Activated CD8-positive, alpha-beta T cell treated with anti-CD3 and anti-CD28 coated beads, Interleukin-2, amount 10 ng/mL, durations not matched to agents 7 days and 5 days (primary cell): ENCODE measurements at regions not wholly inside any gene's neighbourhood (a gene's known extent, or its start where the extent isn't known, plus 50 kb on each side); places are given as distances from the start of the nearest gene placed in this dataset.

Experiments used
- ATAC-seq: fragments of 150-1000 bp; cut with Tn5 transposase; one replicate; pipeline ENCODE4 v1.10.0; 2021; ENCODE audit warnings: moderate library complexity
- CTCF ChIA-PET: fragments of 350-600 bp; sonication (Branson Sonifier 250); formaldehyde crosslinking; loops from one replicate; lab custom pipeline; 2021; ENCODE audit warnings: antibody characterized with exemption; lab: Charles Lee
- POLR2A ChIA-PET: fragments of 350-600 bp; sonication (Branson Sonifier 250); formaldehyde crosslinking; loops from one replicate; lab custom pipeline; 2021; ENCODE audit warnings: antibody characterized with exemption; lab: Charles Lee
- DNase-seq: peaks from one replicate; pipeline ENCODE4 v3.0.0-alpha.2; 2020
- H3K27ac Mint-ChIP-seq: one replicate; pipeline ENCODE4 v1.8.0; 2021; ENCODE audit warnings: mild to moderate bottlenecking, mixed read lengths
- H3K27me3 Mint-ChIP-seq: one replicate; pipeline ENCODE4 v1.8.0; 2021; ENCODE audit warnings: low read depth, mixed read lengths
- H3K36me3 Mint-ChIP-seq: one replicate; pipeline ENCODE4 v1.8.0; 2021; ENCODE audit warnings: low read depth, mixed read lengths
- H3K4me1 Mint-ChIP-seq: one replicate; pipeline ENCODE4 v1.8.0; 2021; ENCODE audit warnings: low read depth, mixed read lengths
- H3K4me3 Mint-ChIP-seq: one replicate; pipeline ENCODE4 v1.8.0; 2021; ENCODE audit warnings: mild to moderate bottlenecking, mixed read lengths
- H3K9me3 Mint-ChIP-seq: one replicate; pipeline ENCODE4 v1.8.0; 2022; ENCODE audit warnings: mixed read lengths; ENCODE audit not compliant: insufficient read depth

DNA sequence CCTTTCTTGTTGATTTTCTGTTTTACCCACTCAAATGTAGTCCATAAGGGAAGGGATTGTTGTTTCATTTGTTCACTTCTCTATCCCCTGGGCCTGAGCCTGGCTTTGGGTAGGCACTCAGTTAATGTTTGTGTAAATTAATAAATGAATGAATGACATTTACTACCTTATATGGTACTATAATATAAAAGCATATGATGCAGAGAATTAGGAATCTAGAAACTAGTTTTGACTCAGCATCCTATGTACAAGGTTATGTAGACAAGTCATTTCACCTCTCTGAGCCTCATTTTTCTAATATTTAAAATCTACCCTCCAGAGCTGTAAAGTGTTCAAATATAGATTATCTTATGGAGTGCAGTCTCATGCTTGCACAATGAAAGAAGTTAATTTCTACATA lies 68.9 kb upstream of the S1PR1 start:
- DNase-seq, result no peak
- H3K27me3 Mint-ChIP-seq, result no peaks in the 10 kb centered on the region
- peaks cover 2% of the 10 kb centered on the region for H3K36me3 Mint-ChIP-seq
- H3K4me1 Mint-ChIP-seq, result peaks cover 14% of the 10 kb centered on the region
- H3K4me3 Mint-ChIP-seq, result no peak overlapping the region
- ChIA-PET POLR2A (interaction anchor here (0.5 kb wide), 1 partner anchor 10 kb away, joined by 4 read pairs; no protein-coding TSS in a partner anchor), CTCF (no interaction called here)
- no peak for ATAC-seq
- no peaks in the 10 kb centered on the region for H3K9me3 Mint-ChIP-seq
- no peak overlapping the region for H3K27ac Mint-ChIP-seq

DNA sequence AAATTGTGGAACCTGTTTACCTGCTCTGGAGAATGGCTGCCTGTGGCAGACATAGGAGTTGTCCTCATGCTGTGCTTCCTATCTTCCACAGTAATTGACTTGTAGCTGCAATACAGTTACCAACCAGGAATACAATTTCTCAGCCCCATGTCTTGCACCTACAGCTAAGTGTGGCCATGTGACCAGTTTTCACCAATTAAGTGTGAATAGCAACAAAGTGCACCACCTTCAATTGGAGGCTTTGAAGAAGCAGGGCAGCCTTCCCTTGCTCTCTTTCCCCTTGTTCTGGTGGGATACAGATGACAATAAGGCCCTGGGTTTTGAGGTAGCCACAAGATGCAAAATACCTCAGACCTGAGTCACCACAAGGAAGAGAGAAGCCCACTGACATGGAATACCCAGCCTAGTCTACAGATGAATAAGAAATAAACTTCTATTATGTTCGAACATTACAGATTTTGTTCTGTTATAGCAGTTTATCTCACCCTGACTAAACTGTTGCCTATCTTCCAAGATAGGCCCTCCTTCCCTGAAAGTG lies 70.2 kb upstream of the S1PR1 start:
- Mint-ChIP-seq H3K27ac (no peak overlapping the region), H3K27me3 (no peaks in the 10 kb centered on the region), H3K4me1 (peaks cover 14% of the 10 kb centered on the region), H3K9me3 (no peaks in the 10 kb centered on the region), H3K36me3 (peaks cover 2% of the 10 kb centered on the region), H3K4me3 (no peak overlapping the region)
- DNase-seq (no peak), ATAC-seq (no peak)
- POLR2A ChIA-PET, result interaction anchor here (1.2 kb wide), 1 partner anchor 12 kb away, joined by 4 read pairs; no protein-coding TSS in a partner anchor
- CTCF ChIA-PET, result interaction anchor here (1.7 kb wide), 1 partner anchor 122 kb away, joined by 5 read pairs; no protein-coding TSS in a partner anchor

DNA sequence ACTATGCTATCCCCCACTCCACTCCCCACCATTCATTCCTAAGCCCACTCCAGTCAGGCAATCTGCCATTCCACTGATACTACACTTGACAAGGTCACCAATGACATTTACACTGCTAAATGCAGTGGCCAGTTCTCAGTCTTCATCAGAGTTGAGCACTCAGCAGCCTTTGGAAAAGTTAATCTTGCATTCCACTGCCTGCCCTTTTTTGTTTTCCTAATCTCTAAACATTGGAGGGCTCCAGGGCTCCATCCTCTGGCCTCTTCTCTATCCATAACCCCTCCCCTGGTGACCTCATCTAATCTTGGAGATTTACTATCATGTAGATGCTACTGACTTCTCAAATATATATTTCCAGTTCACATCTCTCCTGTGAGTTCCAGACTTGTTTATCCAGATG lies 70.9 kb upstream of the S1PR1 start:
- CTCF ChIA-PET, result interaction anchor here (1.7 kb wide), 1 partner anchor 122 kb away, joined by 5 read pairs; no protein-coding TSS in a partner anchor
- H3K36me3 Mint-ChIP-seq, result peaks cover 2% of the 10 kb centered on the region
- ATAC-seq (no peak), DNase-seq (no peak)
- H3K9me3 Mint-ChIP-seq, result no peaks in the 10 kb centered on the region
- H3K27ac Mint-ChIP-seq, result no peak overlapping the region
- H3K4me1 Mint-ChIP-seq, result peaks cover 14% of the 10 kb centered on the region
- H3K27me3 Mint-ChIP-seq, result no peaks in the 10 kb centered on the region
- POLR2A ChIA-PET, result interaction anchor here (1.2 kb wide), 1 partner anchor 12 kb away, joined by 4 read pairs; no protein-coding TSS in a partner anchor
- no peak overlapping the region for H3K4me3 Mint-ChIP-seq

DNA sequence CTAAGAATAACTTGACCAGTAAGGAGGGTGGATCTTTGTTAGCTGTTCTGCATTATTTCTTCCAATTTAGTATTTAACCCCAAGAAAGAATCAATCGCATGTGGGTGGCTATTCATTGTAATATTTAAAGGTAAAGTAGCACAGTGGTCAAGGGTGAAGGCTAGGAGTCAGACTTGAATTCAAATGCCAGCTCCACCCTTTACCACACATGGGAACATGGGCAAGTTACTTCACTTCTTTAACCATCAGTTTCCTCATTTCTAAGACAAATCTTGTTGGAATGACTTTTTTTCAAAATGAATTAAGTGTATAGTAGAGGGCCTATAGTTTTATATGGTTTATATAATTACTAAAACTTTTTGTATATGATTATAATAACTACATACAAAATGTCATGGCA lies 71.3 kb upstream of the S1PR1 start:
- no peak overlapping the region for H3K4me3 Mint-ChIP-seq
- no peak for ATAC-seq
- peaks cover 2% of the 10 kb centered on the region for H3K36me3 Mint-ChIP-seq
- ChIA-PET POLR2A (interaction anchor here (1.2 kb wide), 1 partner anchor 13 kb away, joined by 4 read pairs; no protein-coding TSS in a partner anchor), CTCF (interaction anchor here (0.7 to 1.7 kb wide), 4 partner anchors 12 to 123 kb away, joined by 3 to 5 read pairs (median 4); no protein-coding TSS in a partner anchor)
- peaks cover 14% of the 10 kb centered on the region for H3K4me1 Mint-ChIP-seq
- H3K27ac Mint-ChIP-seq, result no peak overlapping the region
- no peaks in the 10 kb centered on the region for H3K9me3 Mint-ChIP-seq
- H3K27me3 Mint-ChIP-seq, result no peaks in the 10 kb centered on the region
- no peak for DNase-seq

DNA sequence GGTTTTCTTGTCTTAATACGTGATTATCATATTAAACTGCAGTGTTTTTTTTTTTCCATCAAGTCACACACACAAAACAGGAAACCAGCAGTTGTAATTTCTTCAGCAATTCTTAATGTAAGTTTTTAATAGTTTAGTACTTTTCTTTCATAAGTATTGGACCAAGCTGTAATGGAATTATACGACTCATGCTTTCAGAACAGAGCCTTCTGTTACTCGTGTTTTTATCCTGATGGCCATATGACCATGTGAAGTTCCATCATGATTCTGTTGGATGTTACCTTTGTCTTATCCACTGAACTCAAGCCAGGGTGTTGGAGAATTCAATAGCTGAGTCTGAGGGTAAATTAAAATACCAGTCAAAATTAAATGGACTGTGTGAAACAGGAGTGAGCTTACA lies 72.0 kb upstream of the S1PR1 start:
- no peaks in the 10 kb centered on the region for H3K27me3 Mint-ChIP-seq
- H3K4me1 Mint-ChIP-seq, result peaks cover 14% of the 10 kb centered on the region
- H3K27ac Mint-ChIP-seq, result no peak overlapping the region
- no peak for ATAC-seq
- H3K36me3 Mint-ChIP-seq, result peaks cover 2% of the 10 kb centered on the region
- H3K4me3 Mint-ChIP-seq, result no peak overlapping the region
- DNase-seq, result no peak
- ChIA-PET CTCF (interaction anchor here (0.7 to 1.0 kb wide), 4 partner anchors 11 to 28 kb away, joined by 3 to 5 read pairs (median 3); no protein-coding TSS in a partner anchor), POLR2A (interaction anchor here (1.0 kb wide), 1 partner anchor 77 kb away, joined by 3 read pairs; no protein-coding TSS in a partner anchor)
- no peaks in the 10 kb centered on the region for H3K9me3 Mint-ChIP-seq

DNA sequence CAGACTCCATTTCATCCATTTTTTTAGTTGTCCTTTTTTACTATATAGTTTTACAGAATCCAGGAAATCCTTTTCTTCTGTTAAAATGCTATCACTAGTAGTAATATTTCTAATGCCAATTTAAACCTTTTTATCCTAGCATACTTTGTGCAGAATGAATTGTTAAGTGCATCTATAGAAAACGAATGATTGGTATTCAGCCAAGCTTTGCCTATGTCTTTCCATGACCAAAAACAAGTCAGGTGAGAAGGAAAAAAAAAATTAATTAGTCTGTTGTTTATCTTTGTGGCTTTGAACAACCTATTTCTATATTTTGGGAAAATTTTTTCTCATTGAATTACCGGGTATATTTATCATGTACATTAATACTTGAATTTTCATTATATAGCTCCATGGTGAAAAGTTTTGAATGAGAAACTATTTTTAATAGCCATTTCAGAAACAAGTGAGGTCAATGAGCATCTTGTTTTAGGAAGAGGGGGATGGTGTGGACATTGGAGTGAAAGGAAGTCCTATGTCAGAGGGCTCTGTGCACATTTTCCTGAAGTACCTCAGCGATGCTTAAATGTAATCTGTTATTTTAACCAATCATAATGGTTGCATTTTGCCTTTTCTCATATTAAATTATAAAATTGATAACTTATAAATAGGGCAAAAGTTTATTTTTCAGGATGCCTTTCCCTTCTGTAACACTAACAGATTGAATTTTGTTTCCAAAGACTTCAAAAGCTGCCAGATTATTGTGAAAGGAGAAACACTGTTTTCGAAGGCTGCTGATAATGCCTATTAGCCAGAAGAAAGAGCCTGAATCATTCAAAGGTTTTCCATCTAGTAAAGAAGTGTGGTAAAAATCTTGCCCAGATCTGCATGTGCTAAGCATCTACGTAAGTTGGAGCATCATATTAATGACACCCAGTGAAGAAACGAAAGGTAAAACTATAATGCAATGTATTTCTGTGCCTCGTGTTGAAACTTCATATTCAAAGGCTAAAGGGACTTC lies 73.8 kb upstream of the S1PR1 start:
- POLR2A ChIA-PET, result no interaction called here
- no peak for ATAC-seq
- Mint-ChIP-seq H3K36me3 (peaks cover 2% of the 10 kb centered on the region), H3K4me1 (peaks cover 12% of the 10 kb centered on the region), H3K4me3 (no peak overlapping the region), H3K9me3 (no peaks in the 10 kb centered on the region), H3K27me3 (no peaks in the 10 kb centered on the region), H3K27ac (no peak overlapping the region)
- DNase-seq, result no peak
- CTCF ChIA-PET, result no interaction called here

DNA sequence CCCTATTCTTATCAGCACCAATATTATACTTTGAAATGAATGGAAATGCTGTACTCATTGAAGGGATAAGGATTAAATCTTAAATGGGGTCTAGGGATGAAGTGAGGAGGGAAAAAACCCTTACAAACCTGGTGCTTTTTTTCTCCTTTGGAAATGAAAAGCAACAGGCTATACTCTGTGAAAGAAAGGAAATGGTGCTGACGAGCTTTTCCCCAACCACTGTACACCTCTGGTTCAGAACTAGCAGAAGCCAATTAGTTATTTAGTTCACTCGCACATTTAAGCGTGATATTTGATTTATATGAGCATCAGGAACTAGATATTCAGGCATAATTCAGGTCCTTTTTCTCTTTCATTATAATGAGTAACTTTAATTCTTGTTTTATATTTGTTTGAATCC lies 74.5 kb upstream of the S1PR1 start:
- DNase-seq, result no peak
- ATAC-seq, result no peak
- no peak overlapping the region for H3K4me3 Mint-ChIP-seq
- CTCF ChIA-PET, result no interaction called here
- no peaks in the 10 kb centered on the region for H3K27me3 Mint-ChIP-seq
- no peak overlapping the region for H3K27ac Mint-ChIP-seq
- H3K36me3 Mint-ChIP-seq, result peaks cover 2% of the 10 kb centered on the region
- peaks cover 7% of the 10 kb centered on the region for H3K4me1 Mint-ChIP-seq
- no peaks in the 10 kb centered on the region for H3K9me3 Mint-ChIP-seq
- POLR2A ChIA-PET, result interaction anchor here (0.6 kb wide), 1 partner anchor 35 kb away, joined by 3 read pairs; no protein-coding TSS in a partner anchor

DNA sequence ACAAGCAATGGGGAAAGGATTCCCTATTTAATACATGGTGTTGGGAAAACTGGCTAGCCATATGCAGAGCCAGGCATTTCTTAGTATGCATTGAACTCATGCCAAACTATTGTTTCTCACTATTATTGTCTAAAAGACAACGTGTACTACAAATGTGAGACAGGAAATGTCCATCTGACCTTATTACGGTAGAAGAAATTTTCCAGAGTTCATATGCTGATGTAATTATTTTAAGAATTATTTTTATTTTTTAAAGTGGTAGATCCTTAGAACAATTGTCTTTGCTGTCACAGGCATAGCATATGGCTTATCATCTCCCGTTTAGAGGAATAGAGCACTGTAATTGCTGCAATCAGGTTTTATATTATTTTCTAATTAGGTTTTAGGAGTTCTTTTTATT lies 75.2 kb upstream of the S1PR1 start:
- no peak for ATAC-seq
- no peak for DNase-seq
- ChIA-PET CTCF (no interaction called here), POLR2A (interaction anchor here (0.6 kb wide), 1 partner anchor 34 kb away, joined by 3 read pairs; no protein-coding TSS in a partner anchor)
- Mint-ChIP-seq H3K9me3 (no peaks in the 10 kb centered on the region), H3K27me3 (no peaks in the 10 kb centered on the region), H3K4me1 (peaks cover 5% of the 10 kb centered on the region), H3K4me3 (no peak overlapping the region), H3K36me3 (peaks cover 2% of the 10 kb centered on the region), H3K27ac (no peak overlapping the region)

DNA sequence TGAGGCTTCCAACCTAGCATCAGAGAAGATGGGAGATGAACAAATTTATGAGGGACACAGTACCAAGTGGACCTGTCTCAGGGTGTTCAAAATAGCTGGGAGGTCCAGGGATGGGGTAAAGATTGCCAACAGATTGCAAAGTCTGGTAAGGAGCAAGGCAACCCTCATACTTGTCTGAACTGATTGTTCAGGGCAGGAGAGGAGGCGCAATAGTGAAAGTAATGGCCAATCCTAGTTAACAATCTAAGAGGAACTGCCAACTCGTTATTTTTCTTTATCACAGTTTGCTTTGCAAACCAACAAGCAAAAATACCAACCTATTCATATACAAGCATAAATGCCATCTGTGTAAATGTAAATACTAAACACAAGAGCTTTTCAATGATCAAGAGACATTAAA lies 78.4 kb upstream of the S1PR1 start:
- Mint-ChIP-seq H3K36me3 (no peaks in the 10 kb centered on the region), H3K4me1 (no peaks in the 10 kb centered on the region), H3K27ac (no peak overlapping the region), H3K9me3 (no peaks in the 10 kb centered on the region), H3K27me3 (no peaks in the 10 kb centered on the region), H3K4me3 (no peak overlapping the region)
- CTCF ChIA-PET, result no interaction called here
- DNase-seq (no peak), ATAC-seq (no peak)
- POLR2A ChIA-PET, result interaction anchor here (0.6 kb wide), 1 partner anchor 19 kb away, joined by 3 read pairs; no protein-coding TSS in a partner anchor

DNA sequence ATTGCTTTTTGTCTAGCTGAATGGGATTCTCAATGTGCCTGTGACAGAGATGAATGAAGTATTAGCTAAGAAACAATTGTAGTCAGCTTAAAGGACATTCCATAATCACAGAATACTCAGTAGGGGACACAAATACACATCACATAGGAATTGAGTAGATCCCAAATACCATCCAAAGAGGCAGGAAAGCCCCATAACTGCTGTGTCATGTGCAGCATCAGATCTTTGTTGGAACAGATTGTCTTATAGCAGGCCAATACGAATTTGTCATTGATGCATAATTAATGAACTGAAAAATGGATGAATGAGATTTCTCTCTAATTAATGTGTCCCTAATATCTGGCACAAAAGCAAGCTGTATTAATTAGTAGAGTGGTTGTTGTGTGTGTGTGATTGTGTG lies 82.3 kb upstream of the S1PR1 start:
- no peaks in the 10 kb centered on the region for H3K36me3 Mint-ChIP-seq
- no peaks in the 10 kb centered on the region for H3K9me3 Mint-ChIP-seq
- ChIA-PET CTCF (interaction anchor here (1.2 kb wide), 1 partner anchor 10 kb away, joined by 3 read pairs; no protein-coding TSS in a partner anchor), POLR2A (no interaction called here)
- peaks cover 13% of the 10 kb centered on the region for H3K4me1 Mint-ChIP-seq
- H3K27ac Mint-ChIP-seq, result no peak overlapping the region
- H3K4me3 Mint-ChIP-seq, result no peak overlapping the region
- H3K27me3 Mint-ChIP-seq, result no peaks in the 10 kb centered on the region
- DNase-seq, result no peak
- ATAC-seq, result no peak

DNA sequence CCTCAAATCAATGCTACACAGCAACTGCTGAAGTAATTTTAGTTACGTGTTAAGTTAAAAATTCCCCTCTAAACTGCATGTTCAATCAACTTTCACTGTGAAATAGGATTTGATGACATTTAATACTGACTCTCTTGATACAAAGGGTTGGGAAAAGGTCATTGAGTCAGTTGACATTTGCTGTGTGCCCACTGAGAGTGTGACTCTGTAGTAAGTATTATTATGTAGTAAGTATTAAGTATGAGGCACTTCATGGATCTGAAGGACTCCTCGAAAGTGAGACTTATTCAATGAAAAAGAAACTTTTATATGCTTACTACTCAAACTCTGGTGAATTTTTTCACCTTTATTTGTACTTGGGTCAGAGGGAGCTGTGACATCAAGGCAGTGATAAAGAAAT lies 83.1 kb upstream of the S1PR1 start:
- DNase-seq (no peak), ATAC-seq (no peak)
- no peaks in the 10 kb centered on the region for H3K36me3 Mint-ChIP-seq
- H3K27me3 Mint-ChIP-seq, result no peaks in the 10 kb centered on the region
- ChIA-PET CTCF (interaction anchor here (1.2 kb wide), 1 partner anchor 11 kb away, joined by 3 read pairs; no protein-coding TSS in a partner anchor), POLR2A (interaction anchor here (1.1 kb wide), 1 partner anchor 85 kb away, joined by 3 read pairs; no protein-coding TSS in a partner anchor)
- H3K9me3 Mint-ChIP-seq, result no peaks in the 10 kb centered on the region
- H3K27ac Mint-ChIP-seq, result no peak overlapping the region
- H3K4me1 Mint-ChIP-seq, result peaks cover 21% of the 10 kb centered on the region
- no peak overlapping the region for H3K4me3 Mint-ChIP-seq
